Endothelial cell of umbilical vein (primary cell): ENCODE measurements at regions not wholly inside any gene's neighbourhood (a gene's known extent, or its start where the extent isn't known, plus 50 kb on each side); places are given as distances from the start of the nearest gene placed in this dataset.

Experiments
- BruUV-seq: library from RNA; stranded (reverse); fragments of 400-500 nt; replicated peaks from 2 replicates; lab custom pipeline; 2021; lab: Mats Ljungman, UMichigan
- CTCF ChIA-PET: fragments of 300-600, 350-600 bp; sonication (Branson Sonifier 250); formaldehyde crosslinking; loops from one replicate; lab custom pipeline; 2021; ENCODE audit warnings: antibody characterized with exemption, inconsistent platforms; lab: Charles Lee
- POLR2A ChIA-PET: fragments of 300-600, 350-600 bp; sonication (Branson Sonifier 250); formaldehyde crosslinking; loops from one replicate; lab custom pipeline; 2021; ENCODE audit warnings: antibody characterized with exemption, inconsistent platforms; lab: Charles Lee
- DNase-seq: peaks from one replicate; pipeline ENCODE4 v3.0.0-alpha.2; 2011; ENCODE audit warnings: low read depth, low spot score
- FAIRE-seq: peaks from 2 replicates; lab custom pipeline; 2011; peaks lifted over from hg19 to GRCh38; lab: Jason Lieb, UNC
- H2AFZ ChIP-seq: 2 replicates; pipeline ENCODE4 v1.6.0; 2012; ENCODE audit warnings: low read depth, low read length, control low read depth, inconsistent platforms
- H3K27ac ChIP-seq: 2 replicates; pipeline ENCODE4 v1.5.1; 2011; ENCODE audit warnings: low read depth, mild to moderate bottlenecking, control low read depth, low read length, moderate library complexity; ENCODE audit not compliant: insufficient read depth
- H3K27me3 ChIP-seq, 2 experiments: 2 replicates each; pipeline versions ENCODE4 v1.6.0 to v1.6.1; 2011; ENCODE audit warnings: low read length in 2 of 2, mixed read lengths in 1 of 2; ENCODE audit not compliant: control insufficient read depth in 2 of 2, insufficient read depth in 2 of 2
- H3K36me3 ChIP-seq, 2 experiments: 2 replicates in 1 of 2; 3 replicates in 1 of 2; pipeline ENCODE4 v1.5.1; 2011; ENCODE audit warnings: low read length in 2 of 2, mild to moderate bottlenecking in 1 of 2, moderate library complexity in 1 of 2; ENCODE audit not compliant: control insufficient read depth in 2 of 2, insufficient read depth in 2 of 2; ENCODE audit errors: extremely low read depth in 1 of 2
- H3K4me1 ChIP-seq: 3 replicates; pipeline ENCODE4 v1.5.1; 2011; ENCODE audit warnings: mild to moderate bottlenecking, low read length; ENCODE audit not compliant: control insufficient read depth, insufficient read depth; ENCODE audit errors: extremely low read depth
- H3K4me2 ChIP-seq: 2 replicates; pipeline ENCODE4 v1.6.1; 2011; ENCODE audit warnings: low read length, control low read depth, mixed read lengths; ENCODE audit not compliant: insufficient read depth
- H3K4me3 ChIP-seq, 3 experiments: fragments of 200-600 bp in 1 of 3; sonication (generic), shearing (Covaris generic) in 1 of 3; replicated peaks in 1 of 3; 2 replicates each; pipeline ENCODE4 v1.5.1; 2011 to 2016; ENCODE audit warnings: control low read depth in 3 of 3, low read length in 3 of 3, mild to moderate bottlenecking in 2 of 3, inconsistent platforms in 1 of 3, low read depth in 1 of 3, moderate library complexity in 1 of 3; ENCODE audit not compliant: insufficient read depth in 1 of 3
- H3K79me2 ChIP-seq: 2 replicates; pipeline ENCODE4 v1.6.0; 2012; ENCODE audit warnings: low read length, inconsistent platforms; ENCODE audit not compliant: control insufficient read depth, insufficient read depth
- H3K9ac ChIP-seq: replicated peaks from 2 replicates; pipeline ENCODE3; 2011; ENCODE audit warnings: low read length, control low read depth; ENCODE audit not compliant: insufficient read depth; ENCODE audit errors: extremely low read depth
- H3K9me1 ChIP-seq: replicated peaks from 3 replicates; pipeline ENCODE4 v1.6.0; 2011; ENCODE audit warnings: mild to moderate bottlenecking, low read length; ENCODE audit not compliant: control insufficient read depth, insufficient read depth; ENCODE audit errors: extremely low read depth
- H3K9me3 ChIP-seq: replicated peaks from 2 replicates; pipeline ENCODE4 v1.5.1; 2012; ENCODE audit warnings: low read length, inconsistent platforms; ENCODE audit not compliant: control insufficient read depth, insufficient read depth
- H4K20me1 ChIP-seq: replicated peaks from 2 replicates; pipeline ENCODE3; 2011; ENCODE audit warnings: mild to moderate bottlenecking, low read length; ENCODE audit not compliant: control insufficient read depth, insufficient read depth; ENCODE audit errors: extremely low read depth
- EZH2 ChIP-seq: IDR thresholded peaks from 2 replicates; pipeline ENCODE4 v1.6.1; 2012; ENCODE audit warnings: borderline replicate concordance, low read depth, mild to moderate bottlenecking, moderate library complexity, low read length, inconsistent platforms; ENCODE audit not compliant: severe bottlenecking
- FOS ChIP-seq: IDR thresholded peaks from 2 replicates; pipeline ENCODE4 v1.6.1; 2011; ENCODE audit warnings: mild to moderate bottlenecking, low read length, moderate library complexity, borderline replicate concordance; ENCODE audit not compliant: insufficient read depth
- GATA2 ChIP-seq: IDR thresholded peaks from 2 replicates; pipeline ENCODE4 v1.7.0; 2011; ENCODE audit warnings: low read depth, mild to moderate bottlenecking, moderate library complexity, mixed read lengths, low read length; ENCODE audit not compliant: insufficient read length, insufficient read depth
- JUN ChIP-seq: IDR thresholded peaks from 2 replicates; pipeline ENCODE4 v1.6.1; 2011; ENCODE audit warnings: borderline replicate concordance, low read depth; ENCODE audit not compliant: insufficient read length, insufficient read depth
- MYC ChIP-seq: IDR thresholded peaks from one replicate; pipeline ENCODE4 v1.6.1; 2011; ENCODE audit warnings: mild to moderate bottlenecking, low read depth, low read length
- POLR2A ChIP-seq: IDR thresholded peaks from 2 replicates; pipeline ENCODE4 v1.6.1; 2012; ENCODE audit warnings: low read depth, mild to moderate bottlenecking, control low read depth, low read length
- POLR2AphosphoS5 ChIP-seq: IDR thresholded peaks from 2 replicates; pipeline ENCODE4 v1.6.1; 2012; ENCODE audit warnings: low read depth, mild to moderate bottlenecking, control low read depth, low read length, moderate library complexity; ENCODE audit not compliant: insufficient read depth
- dilution Hi-C: fragments of 300-500 bp; cut with MboI; formaldehyde crosslinking; loops from one replicate; pipeline ENCODE4 v1.15.0; 2019; ENCODE audit warnings: low sequenced_read_pairs; ENCODE audit not compliant: extremely low pct_ligation_motif_present
- intact Hi-C: fragments of 100-400 bp; cut with micrococcal nuclease; formaldehyde crosslinking; loops from one replicate; pipeline ENCODE4 v1.10.0; 2022
- TF ChIP-seq, protein P1 (sequence below), 2 donors: IDR thresholded peaks; 1 replicate in 1 of 2; 2 replicates in 1 of 2; pipeline ENCODE4 v1.5.1; 2011; ENCODE audit warnings: low read length in 2 of 2, mild to moderate bottlenecking in 2 of 2, moderate library complexity in 2 of 2, control low read depth in 1 of 2, inconsistent platforms in 1 of 2, low read depth in 1 of 2; ENCODE audit not compliant: insufficient read depth in 1 of 2; ENCODE audit errors: extremely low read depth in 1 of 2
- TF ChIP-seq, protein P2 (sequence below): IDR thresholded peaks from 2 replicates; pipeline ENCODE4 v1.6.1; 2011; ENCODE audit not compliant: insufficient read depth, insufficient read length

DNA sequence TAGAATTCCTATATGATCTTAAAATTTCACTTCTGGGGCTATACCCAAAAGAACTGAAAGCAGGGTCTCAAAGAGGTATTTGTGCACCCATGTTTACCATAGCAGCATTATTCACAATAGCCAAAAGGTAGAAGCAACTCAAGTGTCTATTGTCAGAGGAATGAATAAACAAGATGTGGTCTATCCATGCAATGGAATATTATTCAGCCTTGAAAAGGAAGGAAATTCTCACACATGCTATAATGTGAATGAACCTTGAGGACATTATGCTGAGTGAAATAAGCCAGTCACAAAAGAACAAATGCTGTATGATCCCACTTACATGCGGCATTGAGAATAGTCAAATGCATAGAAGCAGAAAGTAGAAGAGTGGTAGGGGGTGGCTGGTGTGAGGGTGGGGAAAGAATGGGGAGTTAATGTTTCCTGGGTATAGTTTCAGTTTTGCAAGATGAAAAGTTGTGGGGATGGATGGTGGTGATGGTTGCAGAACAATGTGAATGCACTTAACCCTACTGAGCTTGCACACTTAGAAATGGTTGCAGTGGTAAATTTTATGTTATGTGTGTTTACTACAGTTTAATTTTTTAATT is 122.4 kb downstream of the TOMM20 start:
- no peaks in the 10 kb centered on the region for H3K9me3 ChIP-seq
- BruUV-seq = no TSS peak
- H3K4me1 ChIP-seq = peaks cover 13% of the 10 kb centered on the region
- dilution Hi-C loops = no loop called here
- H2AFZ ChIP-seq = no peak overlapping the region
- no peak overlapping the region for H3K27ac ChIP-seq
- no peaks in the 10 kb centered on the region for H3K27me3 ChIP-seq
- POLR2A ChIA-PET = no interaction called here
- no peaks in the 10 kb centered on the region for H3K79me2 ChIP-seq
- H3K36me3 ChIP-seq = no peaks in the 10 kb centered on the region
- H4K20me1 ChIP-seq = no peaks in the 10 kb centered on the region
- CTCF ChIA-PET = no interaction called here
- TF ChIP-seq FOS = no peak
- TF ChIP-seq, protein P1, sequence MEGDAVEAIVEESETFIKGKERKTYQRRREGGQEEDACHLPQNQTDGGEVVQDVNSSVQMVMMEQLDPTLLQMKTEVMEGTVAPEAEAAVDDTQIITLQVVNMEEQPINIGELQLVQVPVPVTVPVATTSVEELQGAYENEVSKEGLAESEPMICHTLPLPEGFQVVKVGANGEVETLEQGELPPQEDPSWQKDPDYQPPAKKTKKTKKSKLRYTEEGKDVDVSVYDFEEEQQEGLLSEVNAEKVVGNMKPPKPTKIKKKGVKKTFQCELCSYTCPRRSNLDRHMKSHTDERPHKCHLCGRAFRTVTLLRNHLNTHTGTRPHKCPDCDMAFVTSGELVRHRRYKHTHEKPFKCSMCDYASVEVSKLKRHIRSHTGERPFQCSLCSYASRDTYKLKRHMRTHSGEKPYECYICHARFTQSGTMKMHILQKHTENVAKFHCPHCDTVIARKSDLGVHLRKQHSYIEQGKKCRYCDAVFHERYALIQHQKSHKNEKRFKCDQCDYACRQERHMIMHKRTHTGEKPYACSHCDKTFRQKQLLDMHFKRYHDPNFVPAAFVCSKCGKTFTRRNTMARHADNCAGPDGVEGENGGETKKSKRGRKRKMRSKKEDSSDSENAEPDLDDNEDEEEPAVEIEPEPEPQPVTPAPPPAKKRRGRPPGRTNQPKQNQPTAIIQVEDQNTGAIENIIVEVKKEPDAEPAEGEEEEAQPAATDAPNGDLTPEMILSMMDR (IDR thresholded peaks at IDR 0.05; ENCODE audit: extremely low read depth in 1 of 2, insufficient read depth in 1 of 2, low read depth in 1 of 2, low read length in 2 of 2) = no peak
- TF ChIP-seq MYC = no peak
- TF ChIP-seq GATA2 = no peak
- TF ChIP-seq POLR2A = no peak
- TF ChIP-seq, protein P2, sequence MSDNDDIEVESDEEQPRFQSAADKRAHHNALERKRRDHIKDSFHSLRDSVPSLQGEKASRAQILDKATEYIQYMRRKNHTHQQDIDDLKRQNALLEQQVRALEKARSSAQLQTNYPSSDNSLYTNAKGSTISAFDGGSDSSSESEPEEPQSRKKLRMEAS = no peak
- no peak for TF ChIP-seq EZH2
- no peak for TF ChIP-seq POLR2AphosphoS5
- no peak for TF ChIP-seq JUN
- DNase-seq (no peak), FAIRE-seq (no peak)
- no peak overlapping the region for H3K9ac ChIP-seq
- intact Hi-C loops = no loop called here
- H3K4me2 ChIP-seq = no peak overlapping the region
- no peaks in the 10 kb centered on the region for H3K9me1 ChIP-seq
- H3K4me3 ChIP-seq = no peak overlapping the region
